HG02642 (cell line): ENCODE measurements at regions not wholly inside any gene's neighbourhood (a gene's known extent, or its start where the extent isn't known, plus 50 kb on each side); places are given as distances from the start of the nearest gene placed in this dataset.
"Not testable (repeated sequence)": the region's sequence is repeated elsewhere in the genome, so short reads cannot be mapped to it uniquely, and the experiment has no call there.

Source experiments
- ATAC-seq: cut with Tn5 transposase; IDR thresholded peaks from one replicate; pipeline ENCODE4 v1.9.1; 2021; ENCODE audit warnings: mild to moderate bottlenecking; ENCODE audit not compliant: unreplicated experiment, poor library complexity

DNA sequence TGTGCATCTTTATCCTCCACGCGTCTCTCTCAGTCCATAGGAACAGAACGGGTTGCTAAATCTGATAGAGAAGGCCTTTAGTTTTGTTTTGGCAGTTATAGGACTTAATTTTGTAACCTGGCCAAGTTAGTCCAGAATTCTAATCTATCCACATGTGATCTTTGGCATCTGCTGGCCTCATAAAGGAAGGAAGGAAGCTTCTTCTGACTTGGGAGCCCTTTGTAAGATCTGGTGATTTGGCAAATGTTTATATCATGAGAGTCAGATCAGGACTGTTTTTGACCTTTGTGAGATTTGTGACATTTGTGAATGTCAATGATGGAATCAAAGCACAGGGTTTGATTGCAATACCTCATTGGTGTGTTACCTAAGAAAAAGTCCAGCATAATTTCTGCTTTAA lies 96.4 kb upstream of the MTLN start:
- ATAC-seq, result not testable (repeated sequence)

DNA sequence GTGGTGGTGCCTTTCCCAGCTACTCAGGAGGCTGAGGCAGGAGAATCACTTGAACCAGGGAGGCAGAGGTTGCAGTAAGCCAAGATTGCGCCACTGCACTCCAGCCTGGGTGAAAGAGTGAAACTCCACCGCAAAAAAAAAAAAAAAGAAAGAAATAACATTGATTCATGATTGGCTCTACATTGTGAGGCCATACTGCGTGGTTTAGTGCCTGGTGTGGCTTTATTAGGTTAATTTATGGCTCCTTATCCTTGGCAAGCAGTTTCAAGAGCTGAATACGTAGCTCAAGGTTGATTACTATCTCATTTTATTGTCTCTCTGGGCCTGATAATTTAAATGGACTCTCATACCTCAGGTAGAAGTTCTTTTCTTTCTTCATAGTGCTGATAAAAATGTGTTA lies 80.5 kb upstream of the MTLN start:
- ATAC-seq, result not testable (repeated sequence)

DNA sequence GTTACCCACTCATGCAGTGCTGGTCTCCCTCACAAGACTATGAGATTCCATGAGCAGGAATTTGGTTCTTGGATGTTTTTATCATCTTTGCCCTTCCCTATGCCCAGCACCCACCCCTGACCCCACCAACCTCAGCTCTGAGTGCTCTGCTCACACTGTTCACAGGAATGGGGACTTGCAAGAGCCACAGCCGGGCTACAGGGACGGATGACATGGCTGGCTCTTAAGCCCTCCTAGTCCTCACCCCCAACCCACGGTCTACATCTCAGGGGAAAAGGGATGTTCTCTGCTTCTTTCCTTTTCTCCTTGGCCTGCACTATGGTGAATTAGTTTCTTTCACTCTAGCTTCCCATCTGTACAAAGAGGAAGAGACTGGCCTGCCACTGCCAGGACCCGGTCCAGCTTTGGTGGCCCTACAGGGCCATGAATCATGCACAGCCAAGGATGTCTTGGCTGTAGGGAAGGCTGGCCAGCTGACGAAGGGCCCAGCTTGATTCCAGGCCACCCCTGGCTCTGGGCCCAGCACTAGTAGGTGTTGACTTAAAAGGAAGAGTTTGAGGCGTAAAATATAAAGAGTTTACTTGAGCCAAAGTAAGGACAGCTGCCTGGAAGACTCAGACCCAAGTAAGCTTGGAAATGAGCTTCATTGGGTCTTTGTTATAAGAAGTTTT lies 79.7 kb upstream of the MTLN start:
- not testable (repeated sequence) for ATAC-seq

DNA sequence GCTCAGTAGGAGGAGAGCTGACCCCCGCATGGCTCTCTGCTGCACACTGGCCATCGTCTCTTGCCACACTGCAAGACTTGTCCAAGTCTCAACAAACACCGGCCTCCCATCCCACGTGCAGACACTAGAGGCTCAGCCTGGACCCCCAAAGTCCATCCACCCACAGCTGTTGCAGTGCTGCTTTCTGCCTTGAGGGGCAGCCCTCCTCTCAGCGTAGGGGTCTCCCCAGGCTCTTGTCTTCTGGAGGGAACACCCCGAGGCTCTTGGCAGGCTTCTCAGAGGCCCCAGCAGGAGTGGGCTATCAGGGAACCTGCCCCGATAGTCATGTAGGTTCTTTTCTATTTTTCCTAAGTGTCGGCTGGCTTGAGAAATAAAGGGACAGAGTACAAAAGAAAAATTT lies 75.5 kb upstream of the MTLN start:
- ATAC-seq, result not testable (repeated sequence)

DNA sequence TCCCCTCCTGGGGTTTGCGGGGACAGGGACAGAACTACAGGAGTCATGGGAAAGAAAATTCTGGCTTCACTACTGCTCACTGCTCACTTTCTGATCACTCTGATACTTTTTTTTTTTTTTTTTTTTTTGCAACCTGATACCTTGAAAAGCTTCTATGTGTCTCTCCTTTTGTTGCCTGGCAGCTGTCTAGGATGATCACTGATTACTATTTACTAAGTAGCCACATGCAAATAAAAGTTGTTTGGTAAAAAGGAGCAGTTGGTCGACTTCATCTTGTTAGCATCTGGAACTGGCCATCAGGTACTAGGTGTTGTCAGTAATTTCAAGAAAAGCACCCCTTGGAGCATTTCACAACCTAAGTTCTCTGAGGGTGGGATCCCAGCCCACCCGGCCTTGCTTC lies 74.9 kb upstream of the MTLN start:
- ATAC-seq, result not testable (repeated sequence)

DNA sequence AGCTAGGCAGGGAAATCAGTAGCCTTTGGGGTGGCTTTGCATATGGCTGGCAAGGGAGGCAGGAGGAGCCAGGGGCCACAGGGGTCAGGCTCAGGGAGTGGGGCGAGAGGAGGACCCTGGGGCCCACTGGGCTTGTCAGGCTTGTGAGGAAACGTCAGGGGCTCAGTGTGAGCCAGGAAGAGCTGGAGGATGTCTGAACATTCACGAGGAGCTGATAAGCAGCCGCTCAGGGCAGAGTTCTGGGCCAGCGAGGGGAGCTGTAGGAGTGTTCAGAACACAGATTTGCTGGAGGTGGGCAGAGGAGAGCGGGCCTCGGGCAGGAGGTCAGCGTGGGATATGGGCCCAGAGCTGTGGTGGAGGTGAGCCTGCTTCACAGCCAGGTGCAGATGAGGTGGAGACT lies 72.7 kb upstream of the MTLN start:
- not testable (repeated sequence) for ATAC-seq

DNA sequence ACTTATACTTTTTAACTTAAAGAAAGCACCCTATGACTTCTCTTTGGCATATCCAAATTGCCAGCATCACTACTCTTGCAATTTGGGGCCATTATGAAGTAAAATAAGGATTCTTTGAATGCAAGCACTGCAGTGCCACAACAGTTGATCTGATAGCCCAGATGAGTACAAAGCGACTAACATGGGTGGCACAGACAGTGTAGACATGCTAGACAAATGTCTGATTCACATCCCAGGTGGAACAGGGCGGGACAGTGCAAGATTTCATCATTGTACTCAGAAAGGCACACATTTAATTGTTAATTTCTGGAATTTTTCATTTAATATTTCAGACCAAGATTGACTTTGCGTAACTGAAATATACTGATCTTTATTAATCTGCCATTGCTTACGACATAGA lies 68.5 kb upstream of the MTLN start:
- not testable (repeated sequence) for ATAC-seq

DNA sequence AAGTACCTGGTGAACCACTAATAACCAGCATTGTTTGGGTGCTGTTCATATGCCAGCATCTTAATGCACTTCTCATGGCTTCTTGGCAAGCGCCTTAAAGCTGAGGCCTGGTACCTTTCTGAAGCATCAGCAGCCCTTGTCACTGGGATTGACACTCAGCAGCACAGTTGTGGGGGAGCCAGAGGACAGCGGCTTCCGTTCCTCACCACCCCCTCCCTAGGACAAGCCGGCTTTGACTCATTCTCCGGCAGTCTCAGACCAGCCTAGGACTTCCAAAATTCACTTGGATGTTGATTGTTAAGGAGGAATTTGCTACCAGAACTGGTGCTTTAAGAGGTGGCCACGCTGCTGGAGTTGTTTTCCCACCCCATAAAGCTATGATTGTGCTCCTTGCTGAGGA lies 64.7 kb upstream of the MTLN start:
- ATAC-seq, result not testable (repeated sequence)

DNA sequence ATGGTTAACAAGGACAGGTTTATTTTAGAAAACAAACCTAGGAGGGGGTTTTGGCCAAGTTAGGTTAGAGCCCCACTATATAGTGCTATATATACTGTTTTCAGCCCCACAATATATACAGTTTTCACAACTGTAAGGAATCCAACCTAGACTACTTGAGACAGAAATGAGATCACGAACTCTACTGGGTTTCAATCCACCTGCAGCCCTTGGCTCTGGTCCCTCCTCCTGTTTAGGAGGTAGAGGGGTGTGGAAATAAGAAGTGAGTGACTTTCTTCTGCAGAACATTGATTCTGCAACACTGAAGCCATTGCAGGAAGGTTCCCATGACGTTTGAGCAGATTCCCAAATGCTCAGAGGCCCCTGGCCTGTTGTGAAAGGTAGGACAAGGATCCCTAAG lies 63.7 kb upstream of the MTLN start:
- not testable (repeated sequence) for ATAC-seq

DNA sequence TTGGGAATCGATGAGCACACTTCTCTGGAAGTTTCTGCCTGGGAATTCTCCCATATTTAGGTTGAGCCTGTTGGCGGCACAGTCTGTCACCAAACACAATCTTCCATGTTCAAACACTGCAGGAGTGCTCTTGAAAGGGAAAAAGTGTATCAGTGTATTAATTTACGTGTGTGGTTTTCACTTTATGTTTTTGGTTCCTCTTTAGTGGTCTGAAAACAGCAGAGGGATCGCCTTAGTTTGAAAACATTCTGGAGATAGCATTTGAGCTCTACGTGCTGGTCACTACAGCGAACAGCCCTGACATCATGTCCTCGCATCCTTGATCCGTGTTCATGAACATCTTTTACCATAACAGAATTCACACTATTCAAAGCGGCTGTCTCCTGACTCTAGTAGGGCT lies 57.3 kb upstream of the MTLN start:
- ATAC-seq, result not testable (repeated sequence)

DNA sequence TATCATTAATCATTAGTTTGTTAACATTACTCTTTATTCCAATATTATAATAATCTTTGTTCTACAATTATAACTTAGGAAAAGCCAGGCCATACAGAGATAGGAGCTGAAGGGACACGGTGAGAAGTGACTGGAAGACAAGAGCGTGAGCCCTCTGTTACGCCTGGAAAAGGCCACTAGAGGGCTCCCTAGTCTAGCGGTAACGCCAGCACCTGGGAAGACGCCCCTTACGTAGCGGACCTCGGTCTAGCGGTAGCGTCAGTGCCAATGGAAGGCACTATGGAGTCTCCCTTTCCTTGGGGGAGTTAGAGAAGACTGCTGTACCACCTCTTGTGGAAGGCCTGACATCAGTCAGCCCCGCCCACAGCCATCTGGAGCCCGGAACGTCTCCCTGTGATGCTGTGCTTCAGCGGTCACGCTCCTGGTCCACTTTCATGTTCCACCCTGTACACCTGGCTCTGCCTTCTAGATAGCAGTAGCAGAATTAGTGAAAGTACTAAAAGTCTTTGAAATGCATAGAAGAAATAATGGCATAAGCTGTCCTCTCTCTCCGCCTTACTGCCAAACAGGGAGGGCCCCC lies 55.6 kb upstream of the MTLN start:
- peak; percentile 66 for ATAC-seq

DNA sequence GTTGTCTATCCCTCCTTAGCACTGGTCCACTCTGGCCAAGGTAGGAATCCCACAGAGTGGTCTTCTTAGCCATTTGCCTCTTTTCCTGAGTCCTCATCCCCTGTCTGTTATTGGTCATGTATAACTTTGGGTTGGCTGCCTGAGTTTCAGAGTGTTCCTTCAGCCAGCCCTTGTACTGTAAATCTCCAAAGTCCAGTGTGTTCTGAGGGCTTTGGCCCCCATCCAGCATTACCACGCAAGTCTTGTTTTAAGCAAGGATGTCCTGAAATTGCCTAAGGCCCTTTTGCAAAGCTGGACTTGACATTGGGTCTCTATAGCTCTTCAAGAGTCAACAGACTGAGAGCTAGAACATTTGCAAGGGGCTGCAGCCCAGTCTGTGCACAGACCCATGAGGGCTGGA lies 52.5 kb upstream of the MTLN start:
- ATAC-seq, result not testable (repeated sequence)

DNA sequence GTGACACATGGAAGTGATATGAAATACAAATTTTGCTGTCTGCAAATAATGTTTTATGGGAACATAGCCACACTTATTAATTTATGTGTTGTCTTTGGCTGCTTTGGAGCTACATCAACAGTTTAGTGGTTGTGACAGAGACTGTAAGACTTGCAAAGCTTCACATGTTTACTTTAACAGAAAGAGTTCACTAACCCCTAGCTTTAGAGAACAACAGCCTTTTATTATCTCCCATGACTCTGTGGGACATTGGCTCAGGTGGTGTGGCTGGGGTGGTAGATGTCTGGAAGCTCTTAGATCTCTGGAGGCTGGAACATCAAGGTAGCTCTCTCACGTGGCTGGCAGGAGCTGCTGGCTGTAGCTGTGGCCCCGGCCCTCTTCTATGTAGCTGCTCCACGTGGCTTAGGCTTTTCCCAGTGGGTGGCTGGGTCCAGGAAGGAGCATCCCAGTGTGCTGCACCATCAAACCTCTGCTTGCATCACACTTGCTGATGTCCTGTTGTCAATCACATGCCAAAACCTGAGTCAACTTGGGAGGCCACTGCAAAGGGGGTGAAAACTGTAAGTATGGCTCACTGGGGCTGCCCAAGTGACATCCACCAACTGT lies 51.8 kb upstream of the MTLN start:
- ATAC-seq, result not testable (repeated sequence)

DNA sequence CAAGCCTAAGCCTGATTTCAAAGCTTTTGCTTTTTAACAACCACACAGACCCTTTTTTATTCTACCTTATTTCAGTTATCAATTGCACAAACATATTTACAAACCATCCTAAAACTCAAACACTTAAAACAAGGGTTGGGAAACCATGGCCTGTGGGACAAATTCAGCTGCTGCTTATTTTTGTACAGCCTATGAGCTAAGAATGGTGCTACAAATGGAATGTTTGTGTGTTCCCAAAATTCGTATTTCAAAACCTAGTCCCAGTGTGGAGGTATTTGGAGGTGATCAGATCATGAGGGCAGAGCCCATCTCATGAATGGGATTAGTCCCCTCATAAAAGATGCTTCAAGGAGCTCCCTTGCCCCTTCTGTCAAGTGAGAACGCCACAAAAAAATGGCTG lies 51.1 kb upstream of the MTLN start:
- ATAC-seq, result not testable (repeated sequence)
